Natural killer cell (primary cell): ENCODE measurements at regions not wholly inside any gene's neighbourhood (a gene's known extent, or its start where the extent isn't known, plus 50 kb on each side); places are given as distances from the start of the nearest gene placed in this dataset.

ENCODE experiments used
- ATAC-seq, 3 donors: fragments of 150-1000 bp in 2 of 3; fragments of 200-7000 bp in 1 of 3; cut with Tn5 transposase; 1 replicate in 1 of 3; 2 replicates in 2 of 3; pipeline ENCODE4 v1.10.0; 2021; ENCODE audit warnings: mild to moderate bottlenecking in 2 of 3, moderate library complexity in 2 of 3
- DNase-seq, 2 donors: peaks; one replicate each; pipeline versions ENCODE4 v3.0.0 to v3.0.0-alpha.2; 2013 to 2021; ENCODE audit warnings: mixed read lengths in 1 of 2
- H3K27ac ChIP-seq: one replicate; pipeline ENCODE4 v1.5.1; 2013; ENCODE audit warnings: mild to moderate bottlenecking, low read length
- H3K27me3 ChIP-seq: one replicate; pipeline ENCODE4 v1.6.1; 2013; ENCODE audit warnings: low read length; ENCODE audit not compliant: control insufficient read depth, insufficient read depth
- H3K36me3 ChIP-seq: one replicate; pipeline ENCODE4 v1.6.1; 2013; ENCODE audit warnings: low read length; ENCODE audit not compliant: control insufficient read depth, insufficient read depth
- H3K4me1 ChIP-seq: one replicate; pipeline ENCODE4 v1.6.1; 2013; ENCODE audit warnings: low read length; ENCODE audit not compliant: control insufficient read depth, insufficient read depth
- H3K4me3 ChIP-seq: one replicate; pipeline ENCODE4 v1.5.1; 2013; ENCODE audit warnings: low read length
- H3K9me3 ChIP-seq: one replicate; pipeline ENCODE4 v1.6.1; 2013; ENCODE audit warnings: low read length; ENCODE audit not compliant: control insufficient read depth, insufficient read depth
- H3K27ac Mint-ChIP-seq, 2 donors: one replicate each; pipeline ENCODE4 v1.8.0; 2022; ENCODE audit warnings: mild to moderate bottlenecking in 2 of 2, mixed read lengths in 2 of 2, moderate library complexity in 1 of 2
- H3K27me3 Mint-ChIP-seq, 2 donors: one replicate each; pipeline ENCODE4 v1.8.0; 2022; ENCODE audit warnings: low read depth in 2 of 2, mixed read lengths in 2 of 2
- H3K36me3 Mint-ChIP-seq: one replicate; pipeline ENCODE4 v1.8.0; 2022; ENCODE audit warnings: mixed read lengths
- H3K4me1 Mint-ChIP-seq, 2 donors: one replicate each; pipeline ENCODE4 v1.8.0; 2022; ENCODE audit warnings: mixed read lengths in 2 of 2
- H3K4me3 Mint-ChIP-seq: one replicate; pipeline ENCODE4 v1.8.0; 2022; ENCODE audit warnings: mild to moderate bottlenecking, moderate library complexity, mixed read lengths
- H3K9me3 Mint-ChIP-seq, 2 donors: one replicate each; pipeline ENCODE4 v1.8.0; 2022; ENCODE audit warnings: mixed read lengths in 2 of 2
- WGBS: methylation state at CpG from one replicate; pipeline ENCODE4 v1.1.7; 2013; ENCODE audit warnings: missing lambda C conversion rate; ENCODE audit not compliant: insufficient coverage; 5-methylcytosine and 5-hydroxymethylcytosine counted together
- intact Hi-C: fragments of 100-400 bp; cut with micrococcal nuclease; formaldehyde crosslinking; loops from one replicate; pipeline ENCODE4 v1.14.2; 2022
- TF ChIP-seq, protein P1 (sequence below): fragments of 200-600 bp; IDR thresholded peaks from one replicate; pipeline ENCODE4 v1.8.0; 2022; ENCODE audit warnings: antibody characterized with exemption

DNA sequence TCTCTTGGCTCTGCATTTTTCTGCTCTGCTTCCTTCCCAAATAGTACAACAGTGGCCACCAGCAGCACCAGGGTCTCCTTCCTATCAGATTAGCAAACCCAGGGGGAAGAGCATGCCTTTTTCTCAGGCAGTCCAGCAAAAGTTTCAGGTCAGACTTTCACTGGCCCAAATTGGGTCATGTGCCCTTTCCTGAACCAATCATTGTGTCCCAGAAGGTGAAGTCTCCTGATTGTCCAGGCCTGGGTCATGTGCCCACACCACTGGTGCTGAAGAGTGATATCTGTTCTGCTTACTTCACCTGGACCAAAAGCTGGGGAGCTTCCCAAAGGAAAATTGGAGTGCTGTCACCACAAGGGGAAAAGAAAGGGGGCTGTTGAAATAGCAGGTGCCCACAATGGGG is 64.1 kb upstream of the ALX4 start:
- TF ChIP-seq, protein P1, sequence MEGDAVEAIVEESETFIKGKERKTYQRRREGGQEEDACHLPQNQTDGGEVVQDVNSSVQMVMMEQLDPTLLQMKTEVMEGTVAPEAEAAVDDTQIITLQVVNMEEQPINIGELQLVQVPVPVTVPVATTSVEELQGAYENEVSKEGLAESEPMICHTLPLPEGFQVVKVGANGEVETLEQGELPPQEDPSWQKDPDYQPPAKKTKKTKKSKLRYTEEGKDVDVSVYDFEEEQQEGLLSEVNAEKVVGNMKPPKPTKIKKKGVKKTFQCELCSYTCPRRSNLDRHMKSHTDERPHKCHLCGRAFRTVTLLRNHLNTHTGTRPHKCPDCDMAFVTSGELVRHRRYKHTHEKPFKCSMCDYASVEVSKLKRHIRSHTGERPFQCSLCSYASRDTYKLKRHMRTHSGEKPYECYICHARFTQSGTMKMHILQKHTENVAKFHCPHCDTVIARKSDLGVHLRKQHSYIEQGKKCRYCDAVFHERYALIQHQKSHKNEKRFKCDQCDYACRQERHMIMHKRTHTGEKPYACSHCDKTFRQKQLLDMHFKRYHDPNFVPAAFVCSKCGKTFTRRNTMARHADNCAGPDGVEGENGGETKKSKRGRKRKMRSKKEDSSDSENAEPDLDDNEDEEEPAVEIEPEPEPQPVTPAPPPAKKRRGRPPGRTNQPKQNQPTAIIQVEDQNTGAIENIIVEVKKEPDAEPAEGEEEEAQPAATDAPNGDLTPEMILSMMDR: no peak

DNA sequence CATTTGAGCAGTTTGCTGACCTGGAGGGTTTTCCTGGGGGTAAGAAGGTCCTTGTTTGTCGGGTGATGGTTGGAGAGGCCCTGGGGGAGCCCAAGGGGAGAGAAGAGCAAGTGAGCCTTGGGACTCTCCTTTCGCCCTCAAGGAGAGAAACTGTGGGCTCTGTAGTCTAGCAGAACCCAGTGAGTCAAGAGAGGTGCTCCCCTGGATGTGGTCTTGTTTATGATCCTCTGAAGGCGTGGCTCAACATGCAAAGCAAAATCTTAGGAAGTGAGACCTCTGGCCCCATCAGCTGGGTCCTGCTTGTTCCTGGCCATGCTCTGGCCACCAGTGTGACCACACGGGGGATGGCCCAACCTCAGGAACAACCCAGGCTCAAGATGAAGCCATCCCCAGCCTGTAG is 66.5 kb upstream of the ALX4 start:
- Mint-ChIP-seq H3K27ac (no peak overlapping the region), H3K27me3 (peaks cover 0 to 7% of the 10 kb centered on the region in 2 donors), H3K36me3 (no peaks in the 10 kb centered on the region), H3K4me1 (no peaks in the 10 kb centered on the region), H3K9me3 (no peaks in the 10 kb centered on the region), H3K4me3 (no peak overlapping the region)
- H3K27ac ChIP-seq: no peak overlapping the region
- H3K9me3 ChIP-seq: no peaks in the 10 kb centered on the region
- DNase-seq: no peak
- TF ChIP-seq, protein P1: no peak
- WGBS: 72% methylated on average over 4 of the region's 4 CpGs
- intact Hi-C loops: no loop called here
- H3K4me1 ChIP-seq: no peaks in the 10 kb centered on the region
- ATAC-seq: no peak
- H3K36me3 ChIP-seq: no peaks in the 10 kb centered on the region
- H3K4me3 ChIP-seq: no peak overlapping the region
- no peaks in the 10 kb centered on the region for H3K27me3 ChIP-seq

More for the DNA sequence above, 64.1 kb upstream of the ALX4 start:
- no peaks in the 10 kb centered on the region for H3K9me3 ChIP-seq
- ATAC-seq (no peak), DNase-seq (no peak)
- no peaks in the 10 kb centered on the region for H3K27me3 ChIP-seq
- H3K36me3 ChIP-seq: no peaks in the 10 kb centered on the region
- no peak overlapping the region for H3K4me3 ChIP-seq
- intact Hi-C loops: no loop called here
- H3K9me3 Mint-ChIP-seq: no peaks in the 10 kb centered on the region
- no peaks in the 10 kb centered on the region for H3K4me1 Mint-ChIP-seq
- no peak overlapping the region for H3K4me3 Mint-ChIP-seq
- no peak overlapping the region for H3K27ac ChIP-seq
- no peaks in the 10 kb centered on the region for H3K36me3 Mint-ChIP-seq
- H3K27me3 Mint-ChIP-seq: peaks cover 0 to 5% of the 10 kb centered on the region in 2 donors
- no peak overlapping the region for H3K27ac Mint-ChIP-seq
- H3K4me1 ChIP-seq: no peaks in the 10 kb centered on the region

DNA sequence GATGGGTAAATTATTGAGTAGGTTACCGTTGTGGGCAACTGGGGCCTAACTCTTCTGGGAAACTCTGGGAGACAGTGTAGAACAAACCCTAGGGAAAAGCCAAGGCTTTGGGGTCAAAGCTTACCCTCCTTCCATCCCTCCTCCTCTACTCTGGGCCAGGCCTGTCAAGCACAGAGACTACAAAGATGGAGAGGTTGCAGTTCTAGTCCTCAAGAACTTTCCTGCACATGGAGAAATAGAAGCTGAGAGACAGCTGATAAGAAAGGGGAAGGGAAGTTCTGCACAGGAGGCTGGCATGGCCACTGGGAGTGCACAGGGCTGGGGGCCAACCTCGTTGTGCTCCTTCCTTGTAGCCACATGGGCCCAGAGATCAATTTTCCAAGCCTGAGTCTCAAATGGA is 67.2 kb upstream of the ALX4 start:
- Mint-ChIP-seq H3K9me3 (no peaks in the 10 kb centered on the region), H3K4me3 (no peak overlapping the region), H3K27ac (no peak overlapping the region), H3K27me3 (peaks cover 0 to 7% of the 10 kb centered on the region in 2 donors), H3K4me1 (no peaks in the 10 kb centered on the region), H3K36me3 (no peaks in the 10 kb centered on the region)
- 63% methylated on average over 2 of the region's 2 CpGs for WGBS
- Histone ChIP-seq H3K27ac (no peak overlapping the region), H3K4me1 (no peaks in the 10 kb centered on the region), H3K9me3 (no peaks in the 10 kb centered on the region), H3K36me3 (no peaks in the 10 kb centered on the region), H3K27me3 (no peaks in the 10 kb centered on the region), H3K4me3 (no peak overlapping the region)
- intact Hi-C loops: no loop called here
- ATAC-seq: no peak
- TF ChIP-seq, protein P1: no peak
- no peak for DNase-seq

DNA sequence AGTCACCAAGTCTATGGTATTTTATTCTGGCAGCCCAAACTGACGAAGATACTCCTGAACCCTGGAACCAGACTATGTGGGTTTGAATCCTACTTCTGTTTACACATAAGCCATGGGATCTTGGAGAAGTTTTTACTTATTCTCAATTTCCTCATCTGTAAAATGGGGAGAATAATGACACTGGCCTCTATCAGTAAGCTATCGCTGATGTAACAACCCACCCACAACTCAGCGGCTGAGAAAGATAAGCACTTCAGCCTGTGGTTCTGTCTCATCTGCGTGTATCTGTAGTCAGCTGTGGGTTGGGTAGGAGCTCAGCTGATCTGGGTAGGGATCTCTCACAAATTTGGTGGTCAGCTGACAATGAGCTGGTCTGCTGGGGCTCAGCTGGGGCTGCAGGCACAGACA is 68.0 kb upstream of the ALX4 start:
- no peaks in the 10 kb centered on the region for H3K36me3 Mint-ChIP-seq
- H3K27me3 Mint-ChIP-seq: peaks cover 0 to 9% of the 10 kb centered on the region in 2 donors
- no peak for DNase-seq
- Histone ChIP-seq H3K27me3 (no peaks in the 10 kb centered on the region), H3K4me1 (no peaks in the 10 kb centered on the region), H3K27ac (no peak overlapping the region), H3K36me3 (no peaks in the 10 kb centered on the region), H3K9me3 (no peaks in the 10 kb centered on the region), H3K4me3 (no peak overlapping the region)
- TF ChIP-seq, protein P1: no peak
- no peaks in the 10 kb centered on the region for H3K9me3 Mint-ChIP-seq
- H3K4me1 Mint-ChIP-seq: no peaks in the 10 kb centered on the region
- no peak for ATAC-seq
- intact Hi-C loops: no loop called here
- no peak overlapping the region for H3K27ac Mint-ChIP-seq
- 88% methylated on average over 2 of the region's 4 CpGs for WGBS
- H3K4me3 Mint-ChIP-seq: no peak overlapping the region
